HG03442 (cell line): ENCODE measurements at regions not wholly inside any gene's neighbourhood (a gene's known extent, or its start where the extent isn't known, plus 50 kb on each side); places are given as distances from the start of the nearest gene placed in this dataset.
"Not testable (repeated sequence)": the region's sequence is repeated elsewhere in the genome, so short reads cannot be mapped to it uniquely, and the experiment has no call there.

Source experiments
- ATAC-seq: cut with Tn5 transposase; IDR thresholded peaks from one replicate; pipeline ENCODE4 v1.9.1; 2021; ENCODE audit warnings: mild to moderate bottlenecking, moderate library complexity; ENCODE audit not compliant: unreplicated experiment

GRCh38 chr13:86253497-86253896, 454.3 kb upstream of the SLITRK6 start:
- ATAC-seq, result not testable (repeated sequence)

DNA sequence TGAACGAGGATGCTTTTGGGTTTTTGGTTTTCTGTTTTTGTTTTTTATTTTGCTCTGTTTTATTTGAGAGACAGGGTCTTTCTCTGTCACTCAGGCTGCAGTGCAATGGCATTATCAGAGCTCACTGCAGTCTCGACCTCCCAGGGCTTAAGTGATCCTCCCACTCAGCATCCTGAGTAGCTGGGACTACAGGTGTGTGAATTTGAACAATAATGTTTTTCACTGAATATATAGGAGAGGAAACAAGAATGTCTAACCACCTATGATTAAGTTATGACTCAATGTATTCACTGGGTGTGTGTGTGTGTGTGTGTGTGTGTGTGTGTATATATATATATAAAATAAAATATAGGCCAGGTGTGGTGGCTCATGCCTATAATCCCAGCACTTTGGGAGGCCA, 456.6 kb upstream of the SLITRK6 start:
- ATAC-seq, result not testable (repeated sequence)

DNA sequence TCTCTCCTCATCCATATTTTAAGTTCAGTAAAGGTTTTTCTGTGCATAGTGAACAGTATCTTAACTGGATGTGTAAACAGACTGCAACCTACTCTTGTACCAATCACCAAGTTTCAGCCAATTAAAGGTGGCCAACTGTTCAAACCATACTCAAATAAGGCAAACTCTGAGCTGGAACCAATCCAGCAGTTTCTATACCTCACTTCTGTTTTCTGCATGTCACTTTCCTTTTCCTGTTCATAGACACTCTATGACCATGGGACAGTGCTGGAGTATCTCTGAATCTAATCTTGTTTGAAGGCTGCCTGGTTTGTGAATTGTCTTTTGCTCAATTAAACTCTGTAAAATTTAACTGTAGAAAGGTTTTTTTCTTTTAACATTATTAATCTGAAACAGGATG, 470.3 kb upstream of the SLITRK6 start:
- ATAC-seq, result no peak

DNA sequence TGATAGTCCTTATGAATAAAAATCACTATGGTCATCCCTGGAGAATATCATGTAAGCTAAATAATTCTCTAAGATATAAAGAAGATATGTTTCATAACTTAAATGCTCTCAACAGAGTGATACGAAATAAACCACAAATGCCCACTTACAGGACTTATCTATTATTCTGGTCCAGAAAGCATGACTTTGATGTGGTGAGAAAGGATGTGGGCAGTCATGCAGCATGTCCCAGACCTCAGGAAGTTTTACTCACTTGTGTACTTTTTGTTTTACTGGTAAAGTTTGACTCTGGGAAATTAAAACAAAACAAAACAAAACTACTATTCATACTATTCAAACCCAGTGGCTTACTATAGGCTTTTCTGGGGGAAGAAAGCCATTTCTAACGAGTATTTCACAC, 483.2 kb upstream of the SLITRK6 start:
- ATAC-seq, result peak; percentile 74

- no peak for ATAC-seq
These were observed 483.8 kb upstream of the SLITRK6 start for GRCh38 chr13:86283031-86283430.

- no peak for ATAC-seq
These were observed 499.5 kb upstream of the SLITRK6 start for GRCh38 chr13:86298725-86299124.

- no peak for ATAC-seq
These were observed 499.9 kb upstream of the SLITRK6 start for GRCh38 chr13:86299128-86299527.

GRCh38 chr13:86309881-86310280, 510.7 kb upstream of the SLITRK6 start:
- no peak for ATAC-seq

GRCh38 chr13:86313421-86313820, 514.2 kb upstream of the SLITRK6 start:
- no peak for ATAC-seq

GRCh38 chr13:86318450-86318849, 519.2 kb upstream of the SLITRK6 start:
- ATAC-seq, result no peak

GRCh38 chr13:86324191-86324590, 525.0 kb upstream of the SLITRK6 start:
- no peak for ATAC-seq

GRCh38 chr13:86355301-86355700, 556.1 kb upstream of the SLITRK6 start:
- ATAC-seq, result no peak

GRCh38 chr13:86357106-86357505, 557.9 kb upstream of the SLITRK6 start:
- ATAC-seq, result no peak

GRCh38 chr13:86363749-86364148, 564.5 kb upstream of the SLITRK6 start:
- not testable (repeated sequence) for ATAC-seq

DNA sequence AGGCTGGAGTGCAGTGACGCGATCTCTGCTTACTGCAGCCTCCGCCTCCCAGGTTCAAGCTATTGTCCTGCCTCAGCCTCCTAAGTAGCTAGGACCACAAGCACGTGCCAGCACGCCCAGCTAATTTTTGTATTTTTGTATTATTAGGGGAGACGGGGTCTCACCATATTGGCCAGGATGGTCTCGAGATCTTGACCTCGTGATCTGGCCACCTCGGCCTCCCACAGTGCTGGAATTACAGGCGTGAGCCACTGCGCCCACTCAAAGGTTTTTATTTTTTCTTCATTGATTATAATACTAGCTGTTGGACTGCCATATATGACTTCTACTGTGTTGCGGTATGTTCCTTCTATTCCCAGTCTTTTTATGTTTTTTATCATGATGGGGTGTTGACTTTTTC, 569.7 kb upstream of the SLITRK6 start:
- ATAC-seq, result no peak

- ATAC-seq, result no peak
These were observed 578.2 kb upstream of the SLITRK6 start for GRCh38 chr13:86377451-86377850.

DNA sequence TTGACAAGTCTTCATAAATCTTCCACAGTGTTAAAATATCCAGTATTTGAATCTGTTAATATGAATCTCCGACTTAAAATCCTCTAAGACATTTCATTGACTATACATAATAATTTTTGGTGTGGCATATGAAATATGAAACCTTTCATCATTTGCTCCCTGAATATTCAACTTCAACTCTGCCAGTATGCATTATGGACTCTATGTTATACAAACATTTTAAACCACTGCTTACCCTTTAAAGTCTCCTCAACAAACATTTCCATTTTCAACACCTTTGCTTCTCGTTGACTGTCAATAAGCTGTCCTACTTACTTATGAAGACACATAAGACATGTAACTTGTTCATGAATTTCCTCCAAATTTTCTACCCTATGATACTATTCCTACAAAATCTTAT, 579.4 kb upstream of the SLITRK6 start:
- ATAC-seq, result no peak

- ATAC-seq, result no peak
These were observed 583.9 kb upstream of the SLITRK6 start for GRCh38 chr13:86383151-86383550.

GRCh38 chr13:86383561-86383960, 584.3 kb upstream of the SLITRK6 start:
- no peak for ATAC-seq

- ATAC-seq, result no peak
These were observed 598.4 kb upstream of the SLITRK6 start for GRCh38 chr13:86397635-86398034.

- ATAC-seq, result no peak
These were observed 600.4 kb upstream of the SLITRK6 start for GRCh38 chr13:86399572-86399971.

DNA sequence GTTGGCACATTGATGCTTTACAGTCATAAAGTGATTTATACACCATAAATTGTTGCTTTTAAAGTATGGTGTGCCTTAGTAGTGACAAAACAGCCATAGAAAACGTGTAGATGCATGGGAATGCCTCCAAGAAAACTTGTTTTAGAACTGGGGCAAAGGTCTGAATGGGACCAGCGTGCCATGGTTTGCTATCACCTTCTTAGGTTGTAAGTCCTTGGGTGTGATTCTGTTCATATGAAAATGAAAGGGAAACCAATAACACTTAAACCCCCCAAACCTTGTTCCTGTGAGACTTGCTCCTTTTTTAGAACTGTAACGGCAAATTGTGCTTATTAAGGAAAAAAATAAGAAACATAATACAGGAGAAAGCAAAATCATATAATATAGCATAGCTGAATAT, 603.3 kb upstream of the SLITRK6 start:
- ATAC-seq, result no peak

DNA sequence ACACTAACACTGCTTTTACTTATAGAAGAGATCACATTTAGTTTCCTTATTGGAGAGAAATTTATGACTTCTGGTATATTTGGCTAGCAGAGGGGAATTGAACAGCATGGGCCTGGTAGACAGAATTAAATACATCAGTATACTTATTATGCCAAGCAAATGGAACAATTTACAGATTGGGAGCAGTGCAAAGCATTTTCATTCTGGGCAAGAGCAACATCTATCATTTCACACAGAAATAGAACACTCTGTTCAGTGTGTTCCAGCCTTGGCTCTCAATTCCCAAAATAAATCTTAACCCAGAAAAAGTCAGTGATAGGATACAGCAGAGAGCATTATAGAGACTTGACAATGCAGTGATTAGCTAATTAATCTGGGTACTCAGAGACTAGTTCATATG, 604.0 kb upstream of the SLITRK6 start:
- no peak for ATAC-seq
